ENCODE measurements at regions not wholly inside any gene's neighbourhood (a gene's known extent, or its start where the extent isn't known, plus 50 kb on each side); places are given as distances from the start of the nearest gene placed in this dataset.

DNA sequence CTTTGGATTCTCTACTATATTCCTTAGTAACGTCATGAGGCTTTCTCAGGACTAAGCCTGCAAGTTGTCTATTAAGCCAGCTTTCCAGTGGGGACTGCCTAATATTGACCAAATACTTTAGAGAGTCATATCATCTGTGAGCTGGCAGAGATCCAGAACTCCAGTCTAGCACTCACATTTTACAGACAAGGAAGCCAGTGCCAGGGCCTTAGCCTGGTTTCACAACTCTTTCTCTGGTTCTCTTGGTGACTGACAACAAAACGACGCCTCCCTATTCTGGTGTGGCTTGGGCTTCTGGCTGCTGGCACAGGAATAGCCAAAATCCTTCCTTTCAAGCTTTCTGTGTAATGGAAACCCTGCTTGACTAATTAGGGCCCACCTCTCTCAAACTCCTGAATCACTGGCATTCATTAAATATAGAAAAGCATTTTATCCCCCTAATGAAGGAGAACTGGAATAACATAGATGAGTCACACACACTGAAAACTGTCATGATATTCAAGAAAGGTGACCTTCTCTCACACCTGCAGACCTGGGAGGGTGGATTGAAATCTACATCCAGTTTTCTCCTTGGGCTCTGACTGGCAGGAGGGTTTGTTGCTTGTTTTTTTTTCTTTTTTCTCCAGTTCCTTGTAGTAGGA, 75.2 kb upstream of the UBL3 start:
- no peak overlapping the region for H3K9ac ChIP-seq (ENCODE audit: low read length in 3 of 3)
- intact Hi-C loops (cut with DNase I): no loop called here
- peak overlapping the region; percentile 15 to 52 for H3K27ac ChIP-seq (ENCODE audit: low read depth in 2 of 2, low read length in 2 of 2)
- FAIRE-seq (no peak), DNase-seq (peak in 4 of 5 donors; percentile 38 to 68 (median 60))
- no peaks in the 10 kb centered on the region for H3K27me3 ChIP-seq (ENCODE audit: control insufficient read depth, insufficient read depth, low read length)
- TF ChIP-seq, protein P1, sequence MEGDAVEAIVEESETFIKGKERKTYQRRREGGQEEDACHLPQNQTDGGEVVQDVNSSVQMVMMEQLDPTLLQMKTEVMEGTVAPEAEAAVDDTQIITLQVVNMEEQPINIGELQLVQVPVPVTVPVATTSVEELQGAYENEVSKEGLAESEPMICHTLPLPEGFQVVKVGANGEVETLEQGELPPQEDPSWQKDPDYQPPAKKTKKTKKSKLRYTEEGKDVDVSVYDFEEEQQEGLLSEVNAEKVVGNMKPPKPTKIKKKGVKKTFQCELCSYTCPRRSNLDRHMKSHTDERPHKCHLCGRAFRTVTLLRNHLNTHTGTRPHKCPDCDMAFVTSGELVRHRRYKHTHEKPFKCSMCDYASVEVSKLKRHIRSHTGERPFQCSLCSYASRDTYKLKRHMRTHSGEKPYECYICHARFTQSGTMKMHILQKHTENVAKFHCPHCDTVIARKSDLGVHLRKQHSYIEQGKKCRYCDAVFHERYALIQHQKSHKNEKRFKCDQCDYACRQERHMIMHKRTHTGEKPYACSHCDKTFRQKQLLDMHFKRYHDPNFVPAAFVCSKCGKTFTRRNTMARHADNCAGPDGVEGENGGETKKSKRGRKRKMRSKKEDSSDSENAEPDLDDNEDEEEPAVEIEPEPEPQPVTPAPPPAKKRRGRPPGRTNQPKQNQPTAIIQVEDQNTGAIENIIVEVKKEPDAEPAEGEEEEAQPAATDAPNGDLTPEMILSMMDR (IDR thresholded peaks at IDR 0.05; ENCODE audit: borderline replicate concordance, extremely low read depth, insufficient read depth): no peak
- no peak overlapping the region for H3K4me3 ChIP-seq (ENCODE audit: low read length in 3 of 3)
- H3K9me3 ChIP-seq (ENCODE audit: control insufficient read depth in 2 of 3, insufficient read depth in 1 of 3, low read length in 3 of 3): no peaks in the 10 kb centered on the region
- H3K4me1 ChIP-seq (ENCODE audit: control insufficient read depth in 2 of 3, insufficient read depth in 2 of 3, low read depth in 1 of 3, low read length in 3 of 3): peaks cover 10 to 12% (median 12%) of the 10 kb centered on the region in 3 donors
- no peaks in the 10 kb centered on the region for H3K36me3 ChIP-seq (ENCODE audit: control insufficient read depth in 2 of 3, insufficient read depth in 3 of 3, low read length in 3 of 3)

DNA sequence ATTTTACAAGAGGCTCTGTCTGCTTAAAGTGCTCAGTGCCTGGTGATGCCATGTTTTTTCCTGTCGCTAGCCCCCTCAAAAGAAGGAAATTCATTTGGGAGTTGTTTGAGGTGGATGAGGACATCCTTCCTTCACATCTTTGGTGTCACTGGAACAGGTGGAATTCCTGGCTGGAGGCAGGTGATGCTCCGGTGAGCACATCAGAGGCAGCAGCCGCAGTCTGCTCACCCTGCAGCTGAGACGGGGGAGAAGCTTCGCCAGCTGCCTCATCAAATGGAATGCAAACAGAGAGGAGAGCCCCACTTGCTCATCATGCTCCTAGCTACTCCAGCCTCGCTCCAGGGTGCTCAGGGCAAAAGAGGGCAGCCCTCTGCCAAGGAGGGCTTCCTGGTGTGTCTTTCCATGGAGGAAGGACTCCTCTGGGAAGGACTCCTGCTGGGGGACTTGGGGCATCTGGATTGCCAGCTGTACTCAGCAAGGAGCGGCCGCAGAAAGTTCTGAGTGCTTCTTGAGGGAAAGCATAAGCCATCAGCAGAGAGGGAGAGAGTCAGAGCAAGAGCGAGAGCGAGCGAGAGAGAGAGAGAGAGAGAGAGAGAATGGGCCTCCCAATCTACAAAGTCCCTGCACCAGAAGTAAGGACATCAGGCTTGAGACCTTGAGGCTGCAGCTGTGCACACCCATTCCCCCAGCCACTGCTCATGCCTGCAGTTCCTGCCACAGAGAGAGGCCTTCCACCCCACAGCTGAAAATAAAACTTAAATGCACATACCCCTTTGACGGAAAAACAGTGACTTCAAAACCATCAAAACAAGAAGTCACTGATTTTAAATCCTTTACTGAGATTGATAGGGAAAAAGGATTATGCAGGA, 74.3 kb upstream of the UBL3 start:
- H3K4me1 ChIP-seq (ENCODE audit: control insufficient read depth in 2 of 3, insufficient read depth in 2 of 3, low read depth in 1 of 3, low read length in 3 of 3): peaks cover 10 to 12% (median 12%) of the 10 kb centered on the region in 3 donors
- FAIRE-seq (no peak), DNase-seq (peak in 4 of 5 donors; percentile 57 to 67 (median 64))
- H3K27me3 ChIP-seq (ENCODE audit: control insufficient read depth, insufficient read depth, low read length): no peaks in the 10 kb centered on the region
- no peaks in the 10 kb centered on the region for H3K36me3 ChIP-seq (ENCODE audit: control insufficient read depth in 2 of 3, insufficient read depth in 3 of 3, low read length in 3 of 3)
- TF ChIP-seq, protein P1 (IDR thresholded peaks at IDR 0.05; ENCODE audit: borderline replicate concordance, extremely low read depth, insufficient read depth): no peak
- intact Hi-C loops (cut with DNase I): no loop called here
- H3K9me3 ChIP-seq (ENCODE audit: control insufficient read depth in 2 of 3, insufficient read depth in 1 of 3, low read length in 3 of 3): no peaks in the 10 kb centered on the region
- no peak overlapping the region for H3K9ac ChIP-seq (ENCODE audit: low read length in 3 of 3)
- H3K4me3 ChIP-seq (ENCODE audit: low read length in 3 of 3): no peak overlapping the region
- H3K27ac ChIP-seq (ENCODE audit: low read depth in 2 of 2, low read length in 2 of 2): peak overlapping the region; percentile 75 to 78

DNA sequence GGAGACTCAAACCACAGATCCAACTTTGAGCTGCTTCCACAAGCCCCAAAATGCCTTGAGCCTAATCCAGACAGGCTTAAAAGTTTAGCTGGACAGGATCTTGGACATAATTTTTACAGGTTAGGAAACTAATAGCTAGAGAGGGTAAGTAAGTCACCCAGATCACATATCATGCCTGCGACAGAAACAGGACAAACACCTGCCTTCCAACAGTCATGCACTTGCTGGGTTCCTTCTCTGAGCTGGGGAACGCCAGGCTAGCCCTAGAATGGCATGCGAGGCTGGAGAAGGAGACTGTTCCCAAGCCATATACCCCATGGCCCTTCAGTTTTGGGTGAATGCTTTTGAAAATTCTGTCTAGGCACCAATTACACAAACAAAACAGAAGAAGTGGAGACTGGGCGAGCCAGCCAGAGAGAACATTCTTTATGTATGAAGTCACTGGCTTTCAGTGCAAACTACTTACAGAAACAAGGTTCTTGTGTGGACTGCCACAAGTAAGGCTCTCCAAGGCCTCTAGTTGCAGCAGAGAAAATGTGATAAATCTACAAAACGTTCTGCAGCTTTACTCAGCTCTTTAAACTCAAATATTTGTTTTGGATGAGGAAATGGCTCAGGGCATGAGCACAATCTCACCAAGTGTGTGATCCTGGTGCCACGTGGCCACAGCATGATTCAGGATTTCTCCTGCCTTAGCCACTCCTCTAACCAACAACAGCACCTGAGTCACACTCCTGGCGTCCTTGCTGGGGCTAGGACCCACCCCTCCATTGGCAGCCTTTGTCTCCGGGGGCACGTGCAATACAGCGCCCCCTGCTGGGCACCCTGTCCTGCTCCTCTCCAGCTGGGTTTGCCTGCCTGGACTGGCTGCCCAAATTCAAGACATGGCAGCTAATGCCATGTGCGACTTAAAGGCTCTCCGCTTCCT, 73.4 kb upstream of the UBL3 start:
- intact Hi-C loops (cut with DNase I): no loop called here
- peaks cover 10 to 12% (median 12%) of the 10 kb centered on the region in 3 donors for H3K4me1 ChIP-seq (ENCODE audit: control insufficient read depth in 2 of 3, insufficient read depth in 2 of 3, low read depth in 1 of 3, low read length in 3 of 3)
- H3K4me3 ChIP-seq (ENCODE audit: low read length in 3 of 3): no peak overlapping the region
- no peaks in the 10 kb centered on the region for H3K9me3 ChIP-seq (ENCODE audit: control insufficient read depth in 2 of 3, insufficient read depth in 1 of 3, low read length in 3 of 3)
- TF ChIP-seq, protein P1 (IDR thresholded peaks at IDR 0.05; ENCODE audit: borderline replicate concordance, extremely low read depth, insufficient read depth): peak; percentile 58
- no peak overlapping the region for H3K9ac ChIP-seq (ENCODE audit: low read length in 3 of 3)
- no peaks in the 10 kb centered on the region for H3K36me3 ChIP-seq (ENCODE audit: control insufficient read depth in 2 of 3, insufficient read depth in 3 of 3, low read length in 3 of 3)
- no peaks in the 10 kb centered on the region for H3K27me3 ChIP-seq (ENCODE audit: control insufficient read depth, insufficient read depth, low read length)
- FAIRE-seq (no peak), DNase-seq (peak; percentile 71 to 93 (median 90))
- peak overlapping the region; percentile 75 to 78 for H3K27ac ChIP-seq (ENCODE audit: low read depth in 2 of 2, low read length in 2 of 2)

All from kidney (tissue), 13 donors.